Natural killer cell (primary cell): ENCODE measurements at regions not wholly inside any gene's neighbourhood (a gene's known extent, or its start where the extent isn't known, plus 50 kb on each side); places are given as distances from the start of the nearest gene placed in this dataset.

Source experiments
- ATAC-seq, 3 donors: fragments of 150-1000 bp in 2 of 3; fragments of 200-7000 bp in 1 of 3; cut with Tn5 transposase; 1 replicate in 1 of 3; 2 replicates in 2 of 3; pipeline ENCODE4 v1.10.0; 2021; ENCODE audit warnings: mild to moderate bottlenecking in 2 of 3, moderate library complexity in 2 of 3
- DNase-seq, 2 donors: peaks; one replicate each; pipeline versions ENCODE4 v3.0.0 to v3.0.0-alpha.2; 2013 to 2021; ENCODE audit warnings: mixed read lengths in 1 of 2
- H3K27ac ChIP-seq: one replicate; pipeline ENCODE4 v1.5.1; 2013; ENCODE audit warnings: mild to moderate bottlenecking, low read length
- H3K27me3 ChIP-seq: one replicate; pipeline ENCODE4 v1.6.1; 2013; ENCODE audit warnings: low read length; ENCODE audit not compliant: control insufficient read depth, insufficient read depth
- H3K36me3 ChIP-seq: one replicate; pipeline ENCODE4 v1.6.1; 2013; ENCODE audit warnings: low read length; ENCODE audit not compliant: control insufficient read depth, insufficient read depth
- H3K4me1 ChIP-seq: one replicate; pipeline ENCODE4 v1.6.1; 2013; ENCODE audit warnings: low read length; ENCODE audit not compliant: control insufficient read depth, insufficient read depth
- H3K4me3 ChIP-seq: one replicate; pipeline ENCODE4 v1.5.1; 2013; ENCODE audit warnings: low read length
- H3K9me3 ChIP-seq: one replicate; pipeline ENCODE4 v1.6.1; 2013; ENCODE audit warnings: low read length; ENCODE audit not compliant: control insufficient read depth, insufficient read depth
- H3K27ac Mint-ChIP-seq, 2 donors: one replicate each; pipeline ENCODE4 v1.8.0; 2022; ENCODE audit warnings: mild to moderate bottlenecking in 2 of 2, mixed read lengths in 2 of 2, moderate library complexity in 1 of 2
- H3K27me3 Mint-ChIP-seq, 2 donors: one replicate each; pipeline ENCODE4 v1.8.0; 2022; ENCODE audit warnings: low read depth in 2 of 2, mixed read lengths in 2 of 2
- H3K36me3 Mint-ChIP-seq: one replicate; pipeline ENCODE4 v1.8.0; 2022; ENCODE audit warnings: mixed read lengths
- H3K4me1 Mint-ChIP-seq, 2 donors: one replicate each; pipeline ENCODE4 v1.8.0; 2022; ENCODE audit warnings: mixed read lengths in 2 of 2
- H3K4me3 Mint-ChIP-seq: one replicate; pipeline ENCODE4 v1.8.0; 2022; ENCODE audit warnings: mild to moderate bottlenecking, moderate library complexity, mixed read lengths
- H3K9me3 Mint-ChIP-seq, 2 donors: one replicate each; pipeline ENCODE4 v1.8.0; 2022; ENCODE audit warnings: mixed read lengths in 2 of 2
- WGBS: methylation state at CpG from one replicate; pipeline ENCODE4 v1.1.7; 2013; ENCODE audit warnings: missing lambda C conversion rate; ENCODE audit not compliant: insufficient coverage; 5-methylcytosine and 5-hydroxymethylcytosine counted together
- intact Hi-C: fragments of 100-400 bp; cut with micrococcal nuclease; formaldehyde crosslinking; loops from one replicate; pipeline ENCODE4 v1.14.2; 2022
- TF ChIP-seq, protein P1 (sequence below): fragments of 200-600 bp; IDR thresholded peaks from one replicate; pipeline ENCODE4 v1.8.0; 2022; ENCODE audit warnings: antibody characterized with exemption

DNA sequence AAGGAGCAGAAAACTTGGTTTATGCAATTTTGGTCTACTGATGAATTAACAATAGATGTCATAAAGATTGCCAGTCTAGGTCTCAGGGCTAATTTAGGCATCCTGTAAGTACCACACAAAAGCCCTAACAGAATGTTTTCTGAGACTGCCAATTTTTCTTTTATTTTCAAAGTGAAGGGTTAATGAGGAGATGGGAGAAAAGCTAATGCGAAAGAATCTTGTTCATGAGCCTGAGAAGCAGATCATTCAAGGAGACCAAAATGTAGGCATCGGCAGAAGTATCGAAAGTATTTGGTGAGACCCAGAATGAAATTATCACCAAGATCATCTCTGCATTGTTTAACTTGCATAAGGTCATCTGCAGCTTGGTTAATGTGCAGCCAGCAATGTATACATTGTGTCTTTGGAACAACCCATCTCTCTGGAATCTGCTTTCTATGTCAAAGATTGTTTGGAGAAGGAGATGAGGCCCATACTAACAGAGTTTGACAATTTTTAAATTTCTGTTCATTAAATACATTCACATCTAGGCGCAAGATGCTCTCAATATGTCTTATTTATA is 163.3 kb upstream of the GLI3 start:
- no peaks in the 10 kb centered on the region for H3K27me3 ChIP-seq
- 99% methylated on average over 3 of the region's 4 CpGs for WGBS
- intact Hi-C loops, result no loop called here
- H3K36me3 ChIP-seq, result no peaks in the 10 kb centered on the region
- Mint-ChIP-seq H3K27me3 (peaks cover 4 to 19% of the 10 kb centered on the region in 2 donors), H3K4me3 (no peak overlapping the region), H3K36me3 (no peaks in the 10 kb centered on the region), H3K9me3 (peaks cover 0 to 2% of the 10 kb centered on the region in 2 donors), H3K4me1 (no peaks in the 10 kb centered on the region), H3K27ac (no peak overlapping the region)
- H3K9me3 ChIP-seq, result no peaks in the 10 kb centered on the region
- H3K27ac ChIP-seq, result no peak overlapping the region
- no peak for ATAC-seq
- H3K4me3 ChIP-seq, result no peak overlapping the region
- no peak for DNase-seq
- TF ChIP-seq, protein P1, sequence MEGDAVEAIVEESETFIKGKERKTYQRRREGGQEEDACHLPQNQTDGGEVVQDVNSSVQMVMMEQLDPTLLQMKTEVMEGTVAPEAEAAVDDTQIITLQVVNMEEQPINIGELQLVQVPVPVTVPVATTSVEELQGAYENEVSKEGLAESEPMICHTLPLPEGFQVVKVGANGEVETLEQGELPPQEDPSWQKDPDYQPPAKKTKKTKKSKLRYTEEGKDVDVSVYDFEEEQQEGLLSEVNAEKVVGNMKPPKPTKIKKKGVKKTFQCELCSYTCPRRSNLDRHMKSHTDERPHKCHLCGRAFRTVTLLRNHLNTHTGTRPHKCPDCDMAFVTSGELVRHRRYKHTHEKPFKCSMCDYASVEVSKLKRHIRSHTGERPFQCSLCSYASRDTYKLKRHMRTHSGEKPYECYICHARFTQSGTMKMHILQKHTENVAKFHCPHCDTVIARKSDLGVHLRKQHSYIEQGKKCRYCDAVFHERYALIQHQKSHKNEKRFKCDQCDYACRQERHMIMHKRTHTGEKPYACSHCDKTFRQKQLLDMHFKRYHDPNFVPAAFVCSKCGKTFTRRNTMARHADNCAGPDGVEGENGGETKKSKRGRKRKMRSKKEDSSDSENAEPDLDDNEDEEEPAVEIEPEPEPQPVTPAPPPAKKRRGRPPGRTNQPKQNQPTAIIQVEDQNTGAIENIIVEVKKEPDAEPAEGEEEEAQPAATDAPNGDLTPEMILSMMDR, result no peak
- H3K4me1 ChIP-seq, result no peaks in the 10 kb centered on the region

DNA sequence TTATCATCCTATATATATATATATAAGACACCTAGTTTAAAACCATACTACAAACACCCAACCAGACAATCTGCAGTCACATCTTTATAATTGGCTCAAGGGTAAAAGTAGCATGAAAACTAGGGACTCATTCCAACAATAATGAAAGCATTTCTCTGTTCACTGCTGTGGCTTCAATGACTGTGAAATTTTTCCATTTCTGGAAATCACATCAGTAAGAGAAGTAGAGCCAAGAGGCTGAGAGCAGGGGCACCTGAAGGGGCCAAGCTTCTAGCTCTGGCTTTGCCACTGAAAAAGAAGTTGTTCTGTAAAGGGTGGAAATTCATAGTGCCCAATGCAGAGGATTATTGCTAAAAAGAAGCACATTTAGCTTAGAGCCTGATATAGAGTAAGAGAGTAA is 158.6 kb upstream of the GLI3 start:
- no peak overlapping the region for H3K4me3 Mint-ChIP-seq
- ATAC-seq (no peak), DNase-seq (no peak)
- intact Hi-C loops, result no loop called here
- Histone ChIP-seq H3K4me3 (no peak overlapping the region), H3K4me1 (no peaks in the 10 kb centered on the region), H3K27ac (no peak overlapping the region), H3K9me3 (no peaks in the 10 kb centered on the region), H3K36me3 (no peaks in the 10 kb centered on the region), H3K27me3 (no peaks in the 10 kb centered on the region)
- no peak overlapping the region for H3K27ac Mint-ChIP-seq
- H3K9me3 Mint-ChIP-seq, result no peaks in the 10 kb centered on the region
- no peaks in the 10 kb centered on the region for H3K4me1 Mint-ChIP-seq
- H3K36me3 Mint-ChIP-seq, result no peaks in the 10 kb centered on the region
- TF ChIP-seq, protein P1, result no peak
- peaks cover 4 to 11% of the 10 kb centered on the region in 2 donors for H3K27me3 Mint-ChIP-seq

DNA sequence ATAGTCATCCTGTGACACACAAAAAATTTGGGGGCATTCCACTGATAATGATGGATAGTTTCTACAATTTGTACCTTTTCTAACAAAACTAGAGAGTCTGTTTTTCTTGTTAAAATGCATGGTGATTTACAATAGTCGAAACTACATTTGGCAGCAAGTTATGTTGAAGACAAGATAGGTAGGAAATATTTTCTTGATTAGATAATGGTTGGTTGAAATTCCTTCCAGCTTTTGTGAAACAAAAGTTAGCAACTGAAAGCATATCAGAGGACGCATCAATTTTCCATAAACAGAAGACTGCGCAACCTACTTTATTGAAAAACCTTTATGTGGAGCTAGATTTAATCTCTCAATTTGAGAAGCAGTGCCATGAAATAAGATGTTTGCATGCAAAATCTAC is 155.8 kb upstream of the GLI3 start:
- H3K27ac ChIP-seq, result no peak overlapping the region
- intact Hi-C loops, result no loop called here
- no peaks in the 10 kb centered on the region for H3K4me1 ChIP-seq
- ATAC-seq (no peak), DNase-seq (no peak)
- Mint-ChIP-seq H3K4me3 (no peak overlapping the region), H3K9me3 (no peaks in the 10 kb centered on the region), H3K4me1 (no peaks in the 10 kb centered on the region), H3K27ac (no peak overlapping the region), H3K27me3 (peaks cover 0 to 4% of the 10 kb centered on the region in 2 donors), H3K36me3 (no peaks in the 10 kb centered on the region)
- no peaks in the 10 kb centered on the region for H3K36me3 ChIP-seq
- H3K27me3 ChIP-seq, result no peaks in the 10 kb centered on the region
- 93% methylated on average over 3 of the region's 3 CpGs for WGBS
- H3K9me3 ChIP-seq, result no peaks in the 10 kb centered on the region
- TF ChIP-seq, protein P1, result no peak
- H3K4me3 ChIP-seq, result no peak overlapping the region

DNA sequence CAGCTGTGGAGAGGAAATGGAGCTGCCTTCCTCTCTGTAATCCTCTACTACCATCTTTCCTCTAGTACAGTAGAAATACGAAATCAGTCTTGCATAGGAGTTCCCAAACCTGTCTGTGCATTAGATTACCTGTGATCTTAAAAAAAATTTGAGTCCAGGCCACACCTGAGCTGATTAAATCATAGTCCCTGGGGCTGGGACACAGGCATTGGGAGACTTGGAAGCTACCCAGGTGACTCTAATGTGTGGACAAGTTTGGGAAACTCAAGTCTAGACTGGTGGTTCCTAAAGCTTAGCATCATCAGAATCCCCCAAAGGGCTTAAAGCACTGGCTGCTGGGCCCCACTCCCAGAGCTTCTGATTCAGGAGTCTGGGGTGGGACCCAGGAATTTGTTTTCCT is 152.7 kb upstream of the GLI3 start:
- no peaks in the 10 kb centered on the region for H3K36me3 ChIP-seq
- no peaks in the 10 kb centered on the region for H3K27me3 ChIP-seq
- H3K4me1 Mint-ChIP-seq, result no peaks in the 10 kb centered on the region
- no peak for ATAC-seq
- TF ChIP-seq, protein P1, result no peak
- no peak overlapping the region for H3K27ac ChIP-seq
- H3K27me3 Mint-ChIP-seq, result no peaks in the 10 kb centered on the region
- H3K36me3 Mint-ChIP-seq, result no peaks in the 10 kb centered on the region
- no peak for DNase-seq
- no peaks in the 10 kb centered on the region for H3K4me1 ChIP-seq
- intact Hi-C loops, result no loop called here
- H3K9me3 Mint-ChIP-seq, result no peaks in the 10 kb centered on the region
- H3K27ac Mint-ChIP-seq, result no peak overlapping the region
- 100% methylated on average over 1 of the region's 1 CpG for WGBS
- no peak overlapping the region for H3K4me3 Mint-ChIP-seq
- no peak overlapping the region for H3K4me3 ChIP-seq
- H3K9me3 ChIP-seq, result no peaks in the 10 kb centered on the region
